SK-N-MC (cell line): ENCODE measurements at regions not wholly inside any gene's neighbourhood (a gene's known extent, or its start where the extent isn't known, plus 50 kb on each side); places are given as distances from the start of the nearest gene placed in this dataset.

Experiments used
- EZH2 ChIP-seq: fragments of 200-600 bp; sonication (generic); IDR thresholded peaks from one replicate; pipeline ENCODE4 v1.6.1; 2017; ENCODE audit warnings: antibody characterized with exemption
- POLR2AphosphoS5 ChIP-seq: IDR thresholded peaks from 2 replicates; pipeline ENCODE4 v1.6.1; 2012; ENCODE audit warnings: mild to moderate bottlenecking, low read depth, low read length, borderline replicate concordance

DNA sequence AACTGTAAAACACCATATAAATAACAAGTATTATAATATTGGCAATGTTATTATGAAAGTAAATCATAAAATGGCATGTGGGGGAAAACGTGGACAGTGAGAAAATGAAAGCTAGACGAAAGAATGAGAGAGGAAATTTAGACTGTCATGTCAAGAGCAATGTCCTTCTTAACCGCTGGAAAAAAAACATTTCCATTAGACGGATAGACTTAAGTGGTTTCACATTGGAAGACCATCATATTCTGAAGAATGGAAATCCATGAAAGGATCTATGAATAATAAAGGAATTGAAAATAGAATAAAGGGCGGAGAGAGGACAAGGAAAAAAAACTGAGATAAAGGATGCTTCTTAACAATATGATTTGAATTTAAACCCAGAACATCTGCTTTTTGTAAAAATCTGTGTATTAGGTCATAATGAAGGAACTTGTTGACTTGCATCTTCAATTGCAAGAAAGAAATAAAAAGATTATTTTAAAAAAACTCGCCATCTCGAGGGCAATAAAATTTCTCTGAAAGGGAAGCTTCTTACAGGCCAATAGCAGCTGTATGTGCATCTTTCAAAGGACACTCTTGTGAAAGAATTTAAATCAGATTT lies 90.6 kb downstream of the SPRY2 start:
- TF ChIP-seq EZH2, result no peak
- no peak for TF ChIP-seq POLR2AphosphoS5
